HG03060 (cell line): ENCODE measurements at regions not wholly inside any gene's neighbourhood (a gene's known extent, or its start where the extent isn't known, plus 50 kb on each side); places are given as distances from the start of the nearest gene placed in this dataset.
"Not testable (repeated sequence)": the region's sequence is repeated elsewhere in the genome, so short reads cannot be mapped to it uniquely, and the experiment has no call there.

Source experiments
- ATAC-seq: cut with Tn5 transposase; IDR thresholded peaks from one replicate; pipeline ENCODE4 v1.9.1; 2021; ENCODE audit warnings: low read depth, moderate number of reproducible peaks; ENCODE audit not compliant: unreplicated experiment

GRCh38 chr6:137545073-137545472, 50.9 kb upstream of the OLIG3 start:
- ATAC-seq = no peak

DNA sequence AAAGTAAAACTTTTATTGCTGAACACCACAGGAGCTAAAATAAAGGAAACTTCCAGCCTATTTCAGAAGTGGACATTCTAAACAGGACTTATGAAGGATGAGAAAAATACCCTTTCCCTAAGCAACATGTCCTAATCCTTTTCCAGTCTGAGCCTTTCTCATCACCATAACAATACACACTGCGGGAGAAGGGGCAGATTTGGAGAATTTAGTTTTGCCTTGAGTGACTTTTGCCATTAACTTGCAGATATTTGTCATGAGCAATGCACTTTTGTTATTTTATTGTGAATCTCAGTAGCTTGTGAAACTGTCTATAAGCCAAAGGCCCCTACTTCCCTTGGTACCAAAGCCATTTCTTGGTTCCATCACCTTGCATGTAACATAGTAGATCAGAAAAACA, 53.0 kb upstream of the OLIG3 start:
- no peak for ATAC-seq

- no peak for ATAC-seq
These were observed 53.4 kb upstream of the OLIG3 start for GRCh38 chr6:137547601-137548000.

- no peak for ATAC-seq
These were observed 54.9 kb upstream of the OLIG3 start for GRCh38 chr6:137549106-137549505.

- no peak for ATAC-seq
These were observed 56.3 kb upstream of the OLIG3 start for GRCh38 chr6:137550535-137550934.

- ATAC-seq = no peak
These were observed 58.0 kb upstream of the OLIG3 start for GRCh38 chr6:137552146-137552545.

- no peak for ATAC-seq
These were observed 58.6 kb upstream of the OLIG3 start for GRCh38 chr6:137552809-137553208.

DNA sequence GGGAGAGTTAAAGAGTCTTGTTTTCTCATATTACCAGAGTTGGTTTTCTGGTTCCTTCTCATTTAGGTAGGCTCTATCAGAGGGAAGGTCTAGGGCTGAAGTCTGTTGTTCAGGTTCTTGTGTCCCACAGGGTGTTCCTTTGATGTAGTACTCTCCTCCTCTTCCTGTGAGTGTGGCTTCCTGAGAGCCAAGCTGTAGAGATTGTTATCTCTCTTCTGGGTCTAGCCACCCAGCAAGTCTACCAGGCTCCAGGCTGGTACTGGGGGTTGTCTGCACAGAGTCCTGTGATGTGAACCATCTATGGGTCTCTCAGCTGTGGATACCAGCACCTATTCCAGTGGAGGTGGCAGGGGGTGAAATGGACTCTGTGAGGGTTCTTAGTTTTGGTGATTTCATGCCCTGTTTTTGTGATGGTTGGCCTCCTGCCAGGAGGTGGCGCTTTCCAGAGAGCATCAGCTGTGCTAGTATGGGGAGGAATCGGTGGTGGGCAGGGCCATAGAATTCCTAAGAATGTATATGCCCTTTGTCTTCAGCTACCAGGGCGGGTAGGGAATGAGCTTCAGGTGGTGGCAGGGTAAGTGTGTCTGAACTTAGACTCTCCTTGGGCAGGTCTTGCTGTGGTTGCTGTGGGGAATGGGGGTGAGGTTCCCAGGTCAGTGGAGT, 65.5 kb upstream of the OLIG3 start:
- ATAC-seq = not testable (repeated sequence)

- no peak for ATAC-seq
These were observed 66.0 kb upstream of the OLIG3 start for GRCh38 chr6:137560184-137560563.

DNA sequence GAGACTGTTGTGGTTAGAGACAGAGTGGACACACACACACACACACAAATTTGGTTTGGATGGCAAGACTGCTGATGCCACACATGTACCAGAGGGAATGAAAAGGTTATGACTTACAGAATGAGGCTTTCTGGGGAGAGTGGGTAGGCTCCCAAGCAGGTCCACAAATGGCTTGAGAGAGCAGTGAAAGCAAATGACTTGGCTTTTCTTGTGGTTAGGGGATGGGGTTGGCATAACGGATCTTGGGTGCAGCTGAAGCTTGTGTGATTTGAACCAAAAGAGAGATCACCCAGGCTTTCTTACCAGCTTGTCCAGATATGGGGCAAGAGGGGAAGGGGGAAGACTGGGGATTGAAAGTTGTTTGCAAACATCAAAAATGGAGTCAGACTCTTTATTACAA, 73.9 kb upstream of the OLIG3 start:
- ATAC-seq = no peak

- no peak for ATAC-seq
These were observed 76.2 kb upstream of the OLIG3 start for GRCh38 chr6:137570393-137570792.

- no peak for ATAC-seq
These were observed 77.7 kb upstream of the OLIG3 start for GRCh38 chr6:137571854-137572253.

DNA sequence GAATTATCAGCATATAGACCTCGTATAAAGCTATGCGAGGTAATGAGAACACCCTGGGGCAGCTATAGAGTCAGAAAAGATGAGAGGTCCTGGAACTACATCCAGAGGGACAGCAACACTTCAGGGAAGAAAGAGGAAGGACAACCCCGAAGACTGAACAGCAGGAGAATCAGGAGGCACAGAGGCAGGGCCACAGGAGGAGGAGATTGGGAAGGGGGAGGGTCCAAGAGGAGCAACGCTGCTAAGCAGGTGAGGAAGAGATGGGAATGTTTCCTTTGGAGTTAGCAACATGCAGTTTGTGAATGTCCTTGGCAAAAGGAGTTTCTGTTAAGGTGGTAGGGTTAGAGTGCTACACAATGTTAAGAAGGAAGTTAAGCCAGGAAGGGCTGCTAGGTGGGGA, 79.5 kb upstream of the OLIG3 start:
- ATAC-seq = no peak

GRCh38 chr6:137579612-137580011, 85.4 kb upstream of the OLIG3 start:
- ATAC-seq = no peak

DNA sequence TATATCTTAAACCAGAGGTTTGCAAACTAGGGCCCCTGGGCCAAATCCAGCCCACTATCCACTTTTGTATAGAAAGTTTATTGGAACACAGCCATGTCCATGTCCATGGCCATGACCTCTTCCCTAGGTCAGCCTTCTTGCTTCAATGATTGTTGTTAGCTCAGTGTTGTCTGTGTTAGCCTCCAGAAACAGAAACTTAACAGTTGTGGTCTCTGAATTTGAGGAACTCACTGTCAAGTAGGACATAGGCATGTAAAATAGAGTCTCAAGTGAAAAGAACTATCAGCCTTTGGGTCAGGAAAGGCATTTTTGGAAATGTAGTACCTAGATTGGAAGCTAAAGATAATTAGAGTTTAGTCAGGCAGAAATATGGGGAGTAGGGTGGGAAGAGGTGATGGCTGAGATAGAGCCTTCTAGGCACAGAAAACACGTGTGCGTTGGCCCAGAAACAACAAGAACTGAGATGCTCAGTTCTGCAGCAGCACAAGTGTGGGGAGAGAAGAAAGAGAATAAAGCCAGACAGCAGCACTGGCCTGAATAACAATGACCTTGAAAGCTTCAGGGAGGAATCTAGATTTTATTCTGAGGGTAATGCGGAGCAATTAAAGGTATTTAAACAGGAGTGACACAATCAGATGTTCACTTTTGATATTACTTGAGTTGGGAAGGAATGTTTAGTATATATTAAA, 87.0 kb upstream of the OLIG3 start:
- no peak for ATAC-seq

DNA sequence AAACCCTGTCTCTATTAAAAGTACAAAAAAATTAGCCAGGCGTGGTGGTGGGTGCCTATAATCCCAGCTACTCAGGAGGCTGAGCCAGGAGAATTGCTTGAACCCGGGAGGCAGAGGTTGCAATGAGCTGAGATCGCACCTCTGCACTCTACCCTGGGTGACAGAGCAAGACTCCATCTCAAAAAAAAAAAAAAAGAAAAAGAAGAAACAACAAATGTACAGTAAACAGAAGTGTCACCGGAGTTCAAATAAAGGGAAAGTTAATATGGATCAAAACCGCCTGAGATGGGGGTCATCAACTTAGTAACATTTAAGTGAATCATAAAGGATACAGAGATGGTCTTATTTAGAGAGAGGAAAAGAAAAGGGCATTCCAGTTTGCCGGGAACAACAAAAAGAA, 89.3 kb upstream of the OLIG3 start:
- ATAC-seq = not testable (repeated sequence)

GRCh38 chr6:137588472-137588871, 94.3 kb upstream of the OLIG3 start:
- no peak for ATAC-seq

DNA sequence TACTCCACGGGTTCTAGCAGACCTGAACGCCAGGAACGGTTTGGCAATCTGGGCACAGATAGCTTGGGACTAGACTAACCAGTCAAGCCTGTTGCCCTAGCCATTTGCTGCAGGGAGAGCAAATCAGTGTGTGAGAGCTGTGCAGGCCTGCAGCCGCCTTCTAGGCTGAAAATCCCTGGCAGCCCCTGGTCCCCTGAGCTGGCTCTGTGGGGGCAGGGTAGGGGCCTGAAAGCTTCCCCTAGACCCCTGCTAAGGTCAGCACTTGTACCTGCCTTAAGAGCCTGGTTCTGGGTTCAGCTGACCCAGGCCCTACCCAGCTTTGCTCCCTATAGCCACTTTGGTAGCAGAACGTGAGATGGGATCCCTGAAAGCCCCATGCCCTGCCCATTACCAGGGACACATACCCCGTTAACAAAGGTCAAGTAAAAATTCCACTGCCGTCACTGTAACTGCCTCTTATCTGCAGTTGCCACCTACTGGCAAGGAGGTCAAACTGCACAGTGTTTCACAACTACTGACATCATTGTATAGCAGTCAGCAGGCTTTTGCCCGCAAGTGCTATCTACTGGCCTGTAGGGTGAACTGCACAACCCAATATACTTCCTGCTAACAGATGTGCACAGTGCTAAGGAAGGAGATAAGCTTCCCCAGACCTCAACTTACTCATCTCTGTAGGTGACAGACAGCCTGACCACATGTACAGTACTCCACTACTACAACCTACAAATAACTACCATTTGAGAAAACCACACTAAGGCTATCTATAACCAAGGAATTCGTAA, 95.1 kb upstream of the OLIG3 start:
- ATAC-seq = peak; percentile 99

DNA sequence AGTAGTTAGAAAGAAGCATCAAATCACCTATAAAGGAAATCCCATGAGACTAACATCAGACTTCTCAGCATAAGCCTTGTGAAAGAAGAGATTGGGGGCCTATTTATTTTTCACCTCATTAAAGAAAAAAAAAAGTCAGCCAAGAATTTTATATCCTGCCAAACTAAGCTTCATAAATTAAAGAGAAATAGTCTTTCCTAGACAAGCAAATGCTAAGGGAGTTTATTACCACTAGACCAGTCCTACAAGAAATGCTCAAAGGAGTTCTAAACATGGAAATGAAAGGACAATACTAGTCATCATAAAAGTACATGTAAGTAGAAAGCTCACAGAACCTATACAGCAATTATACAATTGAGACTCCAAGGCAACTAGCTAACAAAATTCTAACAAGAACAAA, 96.5 kb upstream of the OLIG3 start:
- ATAC-seq = no peak

- no peak for ATAC-seq
These were observed 107.3 kb upstream of the OLIG3 start for GRCh38 chr6:137601471-137601870.

- ATAC-seq = no peak
These were observed 108.4 kb upstream of the OLIG3 start for GRCh38 chr6:137602313-137603197.
